NCI-H446 (cell line): ENCODE measurements at regions not wholly inside any gene's neighbourhood (a gene's known extent, or its start where the extent isn't known, plus 50 kb on each side); places are given as distances from the start of the nearest gene placed in this dataset.
"Not testable (repeated sequence)": the region's sequence is repeated elsewhere in the genome, so short reads cannot be mapped to it uniquely, and the experiment has no call there.

ENCODE experiments used
- DNase-seq, 2 experiments: peaks; one replicate each; lab custom pipeline; 2025; lab: John Stamatoyannopoulos, UW

GRCh38 chrX:115402299-115402698 is 112.8 kb downstream of the LUZP4 start:
- DNase-seq: no peak

GRCh38 chrX:115408771-115409400 is 119.4 kb downstream of the LUZP4 start:
- no peak for DNase-seq

- DNase-seq: no peak
Measured at GRCh38 chrX:115409551-115409950, 120.0 kb downstream of the LUZP4 start.

- DNase-seq: no peak
Measured at GRCh38 chrX:115410731-115411428, 121.4 kb downstream of the LUZP4 start.

- no peak for DNase-seq
Measured at GRCh38 chrX:115413246-115413878, 123.8 kb downstream of the LUZP4 start.

- no peak for DNase-seq
Measured at GRCh38 chrX:115419069-115419468, 129.6 kb downstream of the LUZP4 start.

- no peak for DNase-seq
Measured at GRCh38 chrX:115423086-115423485, 133.6 kb downstream of the LUZP4 start.

- DNase-seq: no peak
Measured at GRCh38 chrX:115425359-115425758, 135.6 kb upstream of the PLS3 start.

GRCh38 chrX:115427861-115428410 is 133.0 kb upstream of the PLS3 start:
- DNase-seq: peak in 1 of 2 experiments; percentile 3

GRCh38 chrX:115434834-115435233 is 126.1 kb upstream of the PLS3 start:
- DNase-seq: not testable (repeated sequence)

- DNase-seq: no peak
Measured at GRCh38 chrX:115437841-115438595, 123.0 kb upstream of the PLS3 start.

- no peak for DNase-seq
Measured at GRCh38 chrX:115448146-115448545, 112.8 kb upstream of the PLS3 start.

GRCh38 chrX:115449742-115450141 is 111.2 kb upstream of the PLS3 start:
- DNase-seq: no peak

GRCh38 chrX:115452251-115452650 is 108.7 kb upstream of the PLS3 start:
- DNase-seq: no peak

GRCh38 chrX:115459883-115460880 is 100.8 kb upstream of the PLS3 start:
- DNase-seq: no peak

- DNase-seq: no peak
Measured at GRCh38 chrX:115462406-115462805, 98.6 kb upstream of the PLS3 start.

- DNase-seq: no peak
Measured at GRCh38 chrX:115467961-115468360, 93.0 kb upstream of the PLS3 start.

GRCh38 chrX:115472131-115472530 is 88.8 kb upstream of the PLS3 start:
- no peak for DNase-seq

- DNase-seq: no peak
Measured at GRCh38 chrX:115486510-115486909, 74.5 kb upstream of the PLS3 start.

GRCh38 chrX:115487608-115488007 is 73.4 kb upstream of the PLS3 start:
- DNase-seq: no peak

- no peak for DNase-seq
Measured at GRCh38 chrX:115490814-115491213, 70.2 kb upstream of the PLS3 start.
